ENCODE measurements at regions not wholly inside any gene's neighbourhood (a gene's known extent, or its start where the extent isn't known, plus 50 kb on each side); places are given as distances from the start of the nearest gene placed in this dataset.

- DNase-seq (ENCODE audit: low read depth, low spot score), result no peak
These were observed 100.7 kb downstream of the ASB7 start for GRCh38 chr15:100703032-100703578.

- DNase-seq (ENCODE audit: low read depth, low spot score), result no peak
These were observed 101.3 kb downstream of the ASB7 start for GRCh38 chr15:100703671-100704070.

- no peak for DNase-seq (ENCODE audit: low read depth, low spot score)
These were observed 102.1 kb downstream of the ASB7 start for GRCh38 chr15:100704281-100705055.

GRCh38 chr15:100705065-100705464 is 102.7 kb downstream of the ASB7 start:
- DNase-seq (ENCODE audit: low read depth, low spot score), result no peak

- DNase-seq (ENCODE audit: low read depth, low spot score), result no peak
These were observed 103.5 kb downstream of the ASB7 start for GRCh38 chr15:100705841-100706240.

GRCh38 chr15:100707229-100707628 is 104.8 kb downstream of the ASB7 start:
- no peak for DNase-seq (ENCODE audit: low read depth, low spot score)

- DNase-seq (ENCODE audit: low read depth, low spot score), result no peak
These were observed 106.5 kb downstream of the ASB7 start for GRCh38 chr15:100708916-100709315.

- DNase-seq (ENCODE audit: low read depth, low spot score), result no peak
These were observed 107.8 kb downstream of the ASB7 start for GRCh38 chr15:100710222-100710621.

- DNase-seq (ENCODE audit: low read depth, low spot score), result no peak
These were observed 108.5 kb downstream of the ASB7 start for GRCh38 chr15:100710744-100711515.

GRCh38 chr15:100711516-100712021 is 109.2 kb downstream of the ASB7 start:
- DNase-seq (ENCODE audit: low read depth, low spot score), result no peak

GRCh38 chr15:100712226-100712625 is 109.8 kb downstream of the ASB7 start:
- no peak for DNase-seq (ENCODE audit: low read depth, low spot score)

- no peak for DNase-seq (ENCODE audit: low read depth, low spot score)
These were observed 110.9 kb downstream of the ASB7 start for GRCh38 chr15:100713163-100713867.

- no peak for DNase-seq (ENCODE audit: low read depth, low spot score)
These were observed 111.8 kb downstream of the ASB7 start for GRCh38 chr15:100714034-100714748.

- no peak for DNase-seq (ENCODE audit: low read depth, low spot score)
These were observed 112.5 kb downstream of the ASB7 start for GRCh38 chr15:100714749-100715342.

GRCh38 chr15:100715571-100716455 is 113.4 kb downstream of the ASB7 start:
- DNase-seq (ENCODE audit: low read depth, low spot score), result no peak

- no peak for DNase-seq (ENCODE audit: low read depth, low spot score)
These were observed 114.2 kb downstream of the ASB7 start for GRCh38 chr15:100716456-100717085.

GRCh38 chr15:100717596-100717995 is 115.2 kb downstream of the ASB7 start:
- no peak for DNase-seq (ENCODE audit: low read depth, low spot score)

GRCh38 chr15:100718075-100718980 is 115.9 kb downstream of the ASB7 start:
- DNase-seq (ENCODE audit: low read depth, low spot score), result no peak

All from brain pericyte (primary cell).